ENCODE measurements at regions not wholly inside any gene's neighbourhood (a gene's known extent, or its start where the extent isn't known, plus 50 kb on each side); places are given as distances from the start of the nearest gene placed in this dataset.

DNA sequence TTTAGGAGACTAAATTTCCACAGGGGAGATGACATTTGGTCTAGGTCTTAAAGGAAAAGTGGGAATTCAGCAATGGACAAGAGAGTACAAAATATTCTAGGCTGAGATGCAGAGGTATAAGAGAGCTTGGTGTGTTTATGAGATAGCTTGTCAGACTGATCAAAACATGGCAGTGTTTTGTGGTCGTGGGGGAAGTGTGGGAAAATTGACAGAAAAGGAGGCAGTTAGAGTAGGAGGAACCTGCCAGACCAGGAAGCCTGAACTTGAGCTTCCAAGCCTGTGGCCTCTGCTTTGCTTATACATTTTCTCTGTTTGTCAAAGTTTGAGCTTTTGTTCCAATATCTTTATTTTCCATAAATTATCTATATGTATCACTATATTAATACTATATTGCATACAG lies 69.5 kb upstream of the MAP3K7 start:
- in situ Hi-C loops (cut with HindIII; ENCODE audit: low sequenced_read_pairs): no loop called here

GRCh38 chr6:90654806-90655205 lies 67.9 kb upstream of the MAP3K7 start:
- in situ Hi-C loops (cut with HindIII; ENCODE audit: low sequenced_read_pairs): no loop called here
- no peak overlapping the region for H3K4me3 ChIP-seq (ENCODE audit: low read depth, low read length)
- no peak for DNase-seq (ENCODE audit: low read depth, low spot score)
- no peak for TF ChIP-seq CTCF (IDR thresholded peaks at IDR 0.05; ENCODE audit: low read depth, low read length)

More for the DNA sequence above, 69.5 kb upstream of the MAP3K7 start:
- no peak for DNase-seq (ENCODE audit: low read depth, low spot score)
- no peak overlapping the region for H3K4me3 ChIP-seq (ENCODE audit: low read depth, low read length)
- TF ChIP-seq CTCF (IDR thresholded peaks at IDR 0.05; ENCODE audit: low read depth, low read length): no peak

GRCh38 chr6:90654166-90654565 lies 67.3 kb upstream of the MAP3K7 start:
- in situ Hi-C loops (cut with HindIII; ENCODE audit: low sequenced_read_pairs): no loop called here
- TF ChIP-seq CTCF (IDR thresholded peaks at IDR 0.05; ENCODE audit: low read depth, low read length): no peak
- H3K4me3 ChIP-seq (ENCODE audit: low read depth, low read length): no peak overlapping the region
- no peak for DNase-seq (ENCODE audit: low read depth, low spot score)

- no peak for DNase-seq (ENCODE audit: low read depth, low spot score)
- in situ Hi-C loops (cut with HindIII; ENCODE audit: low sequenced_read_pairs): no loop called here
- TF ChIP-seq CTCF (IDR thresholded peaks at IDR 0.05; ENCODE audit: low read depth, low read length): no peak
- H3K4me3 ChIP-seq (ENCODE audit: low read depth, low read length): no peak overlapping the region
Measured at GRCh38 chr6:90653750-90654149, 66.9 kb upstream of the MAP3K7 start.

GRCh38 chr6:90650041-90650940 lies 63.4 kb upstream of the MAP3K7 start:
- in situ Hi-C loops (cut with HindIII; ENCODE audit: low sequenced_read_pairs): no loop called here
- no peak for TF ChIP-seq CTCF (IDR thresholded peaks at IDR 0.05; ENCODE audit: low read depth, low read length)
- no peak overlapping the region for H3K4me3 ChIP-seq (ENCODE audit: low read depth, low read length)
- DNase-seq (ENCODE audit: low read depth, low spot score): no peak

- in situ Hi-C loops (cut with HindIII; ENCODE audit: low sequenced_read_pairs): no loop called here
Measured at GRCh38 chr6:90648873-90649272, 62.0 kb upstream of the MAP3K7 start.

More at GRCh38 chr6:90648873-90649272, 62.0 kb upstream of the MAP3K7 start:
- no peak for TF ChIP-seq CTCF (IDR thresholded peaks at IDR 0.05; ENCODE audit: low read depth, low read length)
- DNase-seq (ENCODE audit: low read depth, low spot score): no peak
- H3K4me3 ChIP-seq (ENCODE audit: low read depth, low read length): no peak overlapping the region

All from astrocyte of the spinal cord (primary cell).